IPS-18c (cell line): ENCODE measurements at regions not wholly inside any gene's neighbourhood (a gene's known extent, or its start where the extent isn't known, plus 50 kb on each side); places are given as distances from the start of the nearest gene placed in this dataset.

Source experiments
- H3K4me3 ChIP-seq: 2 replicates; pipeline ENCODE4 v1.7.0; 2013; ENCODE audit warnings: low read depth, mild to moderate bottlenecking, low read length, moderate library complexity; ENCODE audit not compliant: insufficient read depth
- H3K9me3 ChIP-seq: one replicate; pipeline ENCODE4 v1.6.1; 2013; ENCODE audit warnings: mild to moderate bottlenecking, low read length, moderate library complexity; ENCODE audit not compliant: control insufficient read depth, insufficient read depth

- Histone ChIP-seq H3K4me3 (no peak overlapping the region), H3K9me3 (no peaks in the 10 kb centered on the region)
Observed at GRCh38 chr6:165735065-165735464, 72.0 kb upstream of the PDE10A start.

- H3K9me3 ChIP-seq = no peaks in the 10 kb centered on the region
Observed at GRCh38 chr6:165733489-165733791, 70.4 kb upstream of the PDE10A start.

GRCh38 chr6:165732696-165733488, 69.9 kb upstream of the PDE10A start:
- Histone ChIP-seq H3K9me3 (no peaks in the 10 kb centered on the region), H3K4me3 (no peak overlapping the region)

More at GRCh38 chr6:165733489-165733791, 70.4 kb upstream of the PDE10A start:
- H3K4me3 ChIP-seq = no peak overlapping the region

DNA sequence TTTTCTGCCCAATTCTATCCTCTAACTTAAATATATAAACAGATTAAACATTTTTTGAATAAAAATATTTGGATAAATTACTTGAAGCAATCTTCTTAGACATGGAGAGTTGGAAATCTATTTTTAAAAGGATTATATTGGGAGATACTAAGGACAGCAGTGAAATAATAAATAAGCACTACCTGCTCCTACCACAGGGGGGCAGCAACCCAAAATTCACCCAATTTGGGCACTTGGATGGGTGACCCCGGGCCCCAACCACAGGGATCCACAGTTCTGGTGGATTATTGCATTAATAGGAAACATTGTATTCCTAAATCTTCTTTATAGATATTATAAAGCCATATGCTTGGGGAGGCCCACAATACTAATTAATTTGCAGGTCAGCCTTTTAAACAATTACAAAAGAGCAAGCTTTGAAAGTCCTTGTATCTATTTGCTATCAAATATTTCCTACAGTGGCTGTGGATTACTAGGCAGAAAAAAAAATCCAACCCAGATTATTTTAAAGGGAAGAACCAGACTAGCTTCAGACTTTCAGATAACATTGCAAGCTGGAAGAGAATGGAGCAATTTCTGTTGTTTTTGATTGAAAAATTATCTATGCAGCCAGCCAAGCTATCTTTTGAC, 66.4 kb upstream of the PDE10A start:
- H3K9me3 ChIP-seq = no peaks in the 10 kb centered on the region
- no peak overlapping the region for H3K4me3 ChIP-seq

- Histone ChIP-seq H3K9me3 (no peaks in the 10 kb centered on the region), H3K4me3 (no peak overlapping the region)
Observed at GRCh38 chr6:165728216-165728615, 65.2 kb upstream of the PDE10A start.

- no peaks in the 10 kb centered on the region for H3K9me3 ChIP-seq
- H3K4me3 ChIP-seq = no peak overlapping the region
Observed at GRCh38 chr6:165726965-165727381, 63.9 kb upstream of the PDE10A start.

GRCh38 chr6:165726290-165726875, 63.3 kb upstream of the PDE10A start:
- Histone ChIP-seq H3K9me3 (no peaks in the 10 kb centered on the region), H3K4me3 (no peak overlapping the region)

GRCh38 chr6:165725201-165725600, 62.2 kb upstream of the PDE10A start:
- Histone ChIP-seq H3K9me3 (no peaks in the 10 kb centered on the region), H3K4me3 (no peak overlapping the region)

- Histone ChIP-seq H3K9me3 (no peaks in the 10 kb centered on the region), H3K4me3 (no peak overlapping the region)
Observed at GRCh38 chr6:165723326-165723725, 60.3 kb upstream of the PDE10A start.

DNA sequence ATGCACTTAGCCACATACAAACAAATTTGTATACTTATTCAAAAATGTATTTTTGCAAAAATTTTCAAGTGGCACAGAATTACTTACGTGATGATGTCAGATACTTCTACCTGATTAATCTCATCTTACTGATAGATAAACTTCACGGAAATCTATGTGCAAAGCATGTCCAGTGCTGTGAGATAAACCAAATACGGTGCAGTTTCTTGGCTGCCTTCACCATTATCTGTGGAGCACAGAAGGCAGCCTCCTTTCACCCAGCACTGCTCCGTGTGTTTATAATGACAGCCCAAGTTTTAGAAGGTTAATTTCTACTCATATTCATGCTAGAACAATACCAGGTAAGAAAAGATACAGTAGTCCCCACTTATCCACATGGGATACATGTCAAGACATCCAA, 59.0 kb upstream of the PDE10A start:
- no peak overlapping the region for H3K4me3 ChIP-seq
- H3K9me3 ChIP-seq = no peaks in the 10 kb centered on the region

GRCh38 chr6:165721356-165721755, 58.3 kb upstream of the PDE10A start:
- Histone ChIP-seq H3K9me3 (no peaks in the 10 kb centered on the region), H3K4me3 (no peak overlapping the region)

GRCh38 chr6:165718491-165718891, 55.5 kb upstream of the PDE10A start:
- no peak overlapping the region for H3K4me3 ChIP-seq
- H3K9me3 ChIP-seq = no peaks in the 10 kb centered on the region

DNA sequence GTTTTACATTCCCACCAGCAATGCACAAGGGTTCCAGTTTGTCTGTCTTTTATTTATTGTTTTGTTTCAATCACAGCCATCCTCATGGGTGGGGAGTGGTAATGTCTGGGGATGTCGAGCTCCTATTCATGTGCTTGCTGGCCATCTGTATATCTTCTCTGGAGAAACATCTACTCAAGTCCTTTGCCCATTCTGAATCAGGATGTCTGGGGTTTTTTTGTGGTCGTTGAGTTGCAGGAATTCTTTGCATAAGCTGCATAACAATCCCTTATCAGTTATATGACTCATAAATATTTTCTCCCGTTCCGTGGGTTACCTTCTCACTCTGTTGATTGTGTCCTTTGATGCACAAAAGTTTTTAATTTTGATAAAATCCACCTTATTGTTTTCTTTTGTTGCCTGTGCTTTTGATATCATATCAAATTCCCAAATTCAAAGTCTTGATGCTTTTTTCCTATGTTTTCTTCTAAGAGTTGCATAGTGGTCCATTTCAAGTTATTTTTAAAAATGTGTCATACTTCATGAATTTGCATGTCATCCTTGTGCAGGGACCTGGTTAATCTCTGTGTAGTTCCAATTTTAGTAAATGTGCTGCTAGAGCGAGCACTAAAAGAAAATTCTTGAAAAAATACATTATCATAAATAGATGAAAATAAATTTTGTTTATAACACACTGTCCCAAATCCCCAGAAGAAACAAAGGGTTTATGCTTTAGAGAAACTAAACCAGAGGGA, 54.9 kb upstream of the PDE10A start:
- Histone ChIP-seq H3K9me3 (no peaks in the 10 kb centered on the region), H3K4me3 (no peak overlapping the region)

- H3K4me3 ChIP-seq = no peak overlapping the region
- no peaks in the 10 kb centered on the region for H3K9me3 ChIP-seq
Observed at GRCh38 chr6:165716886-165717285, 53.8 kb upstream of the PDE10A start.

DNA sequence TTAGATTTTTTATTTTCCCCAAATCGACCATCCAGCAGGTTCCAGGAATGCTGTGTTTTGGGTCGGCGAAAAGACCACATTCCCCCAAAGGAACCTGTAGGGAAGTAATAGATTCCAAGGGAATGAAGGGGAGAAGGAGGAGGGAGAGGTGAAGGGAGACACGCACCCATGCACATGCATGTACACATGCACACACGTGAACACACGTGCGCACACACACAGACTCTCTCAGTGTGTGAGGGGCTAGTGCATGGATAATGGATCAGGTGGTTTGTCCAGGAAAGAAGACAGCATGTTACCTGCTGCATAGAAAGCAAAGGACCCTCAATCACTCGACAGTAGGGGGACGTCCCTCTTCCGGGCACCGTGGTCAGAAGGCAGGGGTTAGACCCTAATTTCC, 52.4 kb upstream of the PDE10A start:
- H3K4me3 ChIP-seq = no peak overlapping the region

DNA sequence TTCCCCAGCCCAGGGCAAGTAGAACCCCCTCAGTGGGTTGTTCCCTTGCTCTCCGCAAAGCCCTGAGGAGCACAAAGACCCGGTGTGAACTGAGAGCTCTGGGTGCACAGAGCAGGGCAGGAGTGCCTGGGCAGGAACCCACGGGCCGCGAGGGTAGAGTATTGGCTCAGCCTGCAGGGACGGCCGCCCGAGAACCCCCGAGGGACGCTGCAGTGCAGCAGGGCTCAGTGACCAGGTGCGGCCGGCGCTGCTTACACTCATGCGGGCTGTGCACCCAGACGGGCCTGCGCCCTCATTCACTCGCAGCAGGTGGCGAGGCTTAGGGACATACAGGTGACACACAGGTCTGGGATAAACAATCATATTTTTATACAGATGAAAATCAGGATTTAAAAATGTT, 51.9 kb upstream of the PDE10A start:
- Histone ChIP-seq H3K9me3 (no peaks in the 10 kb centered on the region), H3K4me3 (no peak overlapping the region)

More for the DNA sequence above, 52.4 kb upstream of the PDE10A start:
- H3K9me3 ChIP-seq = no peaks in the 10 kb centered on the region

- Histone ChIP-seq H3K9me3 (no peaks in the 10 kb centered on the region), H3K4me3 (no peak overlapping the region)
Observed at GRCh38 chr6:165713845-165714466, 50.9 kb upstream of the PDE10A start.
